ENCODE measurements at regions not wholly inside any gene's neighbourhood (a gene's known extent, or its start where the extent isn't known, plus 50 kb on each side); places are given as distances from the start of the nearest gene placed in this dataset.

GRCh38 chr10:88059190-88059589, 195.8 kb downstream of the PTEN start:
- DNase-seq (ENCODE audit: low spot score) = no peak

- no peak for DNase-seq (ENCODE audit: low spot score)
These were observed 197.3 kb downstream of the PTEN start for GRCh38 chr10:88060762-88061161.

GRCh38 chr10:88062385-88062784, 199.0 kb downstream of the PTEN start:
- no peak for DNase-seq (ENCODE audit: low spot score)

GRCh38 chr10:88062798-88063472, 199.5 kb downstream of the PTEN start:
- no peak for DNase-seq (ENCODE audit: low spot score)

- no peak for DNase-seq (ENCODE audit: low spot score)
These were observed 200.6 kb downstream of the PTEN start for GRCh38 chr10:88063861-88064557.

- no peak for DNase-seq (ENCODE audit: low spot score)
These were observed 201.4 kb downstream of the PTEN start for GRCh38 chr10:88064608-88065382.

GRCh38 chr10:88065383-88066049, 202.1 kb downstream of the PTEN start:
- DNase-seq (ENCODE audit: low spot score) = no peak

- no peak for DNase-seq (ENCODE audit: low spot score)
These were observed 202.9 kb downstream of the PTEN start for GRCh38 chr10:88066319-88066718.

- no peak for DNase-seq (ENCODE audit: low spot score)
These were observed 203.5 kb downstream of the PTEN start for GRCh38 chr10:88066876-88067275.

GRCh38 chr10:88067737-88068136, 204.3 kb downstream of the PTEN start:
- DNase-seq (ENCODE audit: low spot score) = no peak

GRCh38 chr10:88069338-88069737, 205.9 kb downstream of the PTEN start:
- no peak for DNase-seq (ENCODE audit: low spot score)

- DNase-seq (ENCODE audit: low spot score) = no peak
These were observed 206.9 kb downstream of the PTEN start for GRCh38 chr10:88070080-88070880.

GRCh38 chr10:88071879-88072278, 208.5 kb downstream of the PTEN start:
- no peak for DNase-seq (ENCODE audit: low spot score)

- DNase-seq (ENCODE audit: low spot score) = no peak
These were observed 210.3 kb downstream of the PTEN start for GRCh38 chr10:88073682-88074081.

- DNase-seq (ENCODE audit: low spot score) = no peak
These were observed 211.5 kb downstream of the PTEN start for GRCh38 chr10:88074971-88075370.

GRCh38 chr10:88076027-88076880, 212.8 kb downstream of the PTEN start:
- DNase-seq (ENCODE audit: low spot score) = no peak

GRCh38 chr10:88077977-88078376, 214.6 kb downstream of the PTEN start:
- DNase-seq (ENCODE audit: low spot score) = no peak

GRCh38 chr10:88080213-88080612, 216.8 kb downstream of the PTEN start:
- no peak for DNase-seq (ENCODE audit: low spot score)

GRCh38 chr10:88081457-88082054, 218.1 kb downstream of the PTEN start:
- DNase-seq (ENCODE audit: low spot score) = no peak

GRCh38 chr10:88082391-88082790, 219.0 kb downstream of the PTEN start:
- DNase-seq (ENCODE audit: low spot score) = no peak
